Hepatocyte (in vitro differentiated cells): ENCODE measurements at regions not wholly inside any gene's neighbourhood (a gene's known extent, or its start where the extent isn't known, plus 50 kb on each side); places are given as distances from the start of the nearest gene placed in this dataset.

Experiments used
- CTCF ChIP-seq: fragments of 200-600 bp; sonication (generic); IDR thresholded peaks from 2 replicates; pipeline ENCODE4 v1.5.1; 2016; ENCODE audit warnings: antibody characterized with exemption, mild to moderate bottlenecking; ENCODE audit not compliant: poor library complexity
- EZH2 ChIP-seq: fragments of 200-600 bp; sonication (generic); IDR thresholded peaks from 2 replicates; pipeline ENCODE4 v1.6.1; 2016; ENCODE audit warnings: antibody characterized with exemption, mild to moderate bottlenecking, borderline replicate concordance

DNA sequence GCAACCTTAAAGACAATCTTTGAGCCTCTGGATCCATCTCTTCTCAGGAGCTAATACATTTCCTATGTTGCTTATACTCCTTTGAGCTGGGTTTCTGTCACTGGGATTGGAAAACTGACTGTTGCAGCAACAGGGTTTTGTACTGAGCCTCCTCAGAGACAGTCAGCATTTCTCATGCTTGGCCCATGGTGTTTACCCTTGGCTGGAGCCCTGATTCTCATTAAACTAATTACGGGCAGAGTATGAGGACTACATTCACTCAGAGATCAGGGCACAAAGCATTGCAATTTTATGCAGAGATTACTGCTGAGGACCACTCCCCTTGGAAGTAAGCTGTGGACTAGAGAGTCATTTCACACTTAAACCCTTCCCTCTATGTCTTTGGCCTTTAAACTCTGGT is 134.5 kb downstream of the LRIG2 start:
- no peak for TF ChIP-seq CTCF
- no peak for TF ChIP-seq EZH2
